ENCODE measurements at regions not wholly inside any gene's neighbourhood (a gene's known extent, or its start where the extent isn't known, plus 50 kb on each side); places are given as distances from the start of the nearest gene placed in this dataset.

DNA sequence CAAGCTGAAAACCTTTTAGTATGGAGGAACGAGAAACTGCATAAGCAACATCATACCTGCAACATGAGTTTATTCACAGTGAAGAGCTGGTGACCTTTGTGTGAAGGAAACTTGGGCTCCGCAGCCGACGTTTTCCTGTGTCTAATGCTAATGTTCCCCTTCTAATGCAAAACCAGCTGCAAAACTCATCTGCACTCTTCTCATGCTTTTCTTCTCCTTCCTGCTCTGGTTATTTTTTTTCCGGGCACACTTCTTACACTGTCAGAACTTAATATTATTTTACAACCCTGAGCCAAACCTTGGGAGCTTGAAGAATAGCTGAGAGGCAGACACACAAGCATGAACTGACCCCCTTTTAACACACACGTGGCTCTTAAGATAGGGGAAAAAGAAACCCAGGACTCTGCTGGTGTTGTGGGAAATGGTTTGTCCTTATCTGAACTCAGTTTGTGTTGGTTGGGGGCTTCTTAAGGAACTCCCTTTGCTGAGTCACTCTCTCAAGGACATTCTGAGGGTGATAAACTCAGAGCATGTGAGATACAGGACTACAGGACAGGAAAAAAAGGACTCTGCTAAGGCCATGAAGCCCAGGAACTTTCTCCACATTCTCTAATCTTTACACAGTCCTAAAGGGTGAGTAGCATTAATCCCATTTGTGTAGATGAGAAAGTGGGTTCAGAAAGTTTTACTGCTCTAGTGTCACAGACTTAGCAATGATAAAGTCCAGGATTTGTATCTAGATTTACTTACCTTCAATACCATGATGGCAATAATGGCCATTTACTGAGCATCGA lies 439.3 kb upstream of the TRIB2 start:
- intact Hi-C loops (cut with micrococcal nuclease): no loop called here

DNA sequence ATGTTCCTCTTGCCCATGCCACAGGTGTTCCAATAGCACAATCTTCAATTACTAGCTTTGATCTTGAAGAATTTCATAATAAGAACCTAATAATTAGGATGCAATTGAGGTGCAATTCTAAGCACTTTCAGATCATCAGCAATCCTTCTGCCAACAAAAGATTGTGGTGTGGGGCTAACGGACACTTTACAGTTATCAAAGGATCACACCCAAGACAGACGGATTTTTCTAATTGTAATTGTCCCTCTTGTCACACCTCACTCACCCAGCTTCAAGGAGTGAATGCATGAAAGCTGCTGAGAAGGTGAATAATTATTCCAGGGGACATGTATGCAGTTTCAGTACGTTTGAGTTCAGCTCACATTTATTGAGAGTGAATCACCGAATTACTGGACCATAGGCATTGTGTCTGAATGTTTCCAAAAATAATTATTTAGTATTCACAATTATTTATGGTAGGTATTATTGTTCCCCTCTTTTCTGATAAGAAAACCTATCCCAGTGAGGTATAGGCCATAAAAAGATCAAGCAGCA lies 438.5 kb upstream of the TRIB2 start:
- intact Hi-C loops (cut with micrococcal nuclease): no loop called here

DNA sequence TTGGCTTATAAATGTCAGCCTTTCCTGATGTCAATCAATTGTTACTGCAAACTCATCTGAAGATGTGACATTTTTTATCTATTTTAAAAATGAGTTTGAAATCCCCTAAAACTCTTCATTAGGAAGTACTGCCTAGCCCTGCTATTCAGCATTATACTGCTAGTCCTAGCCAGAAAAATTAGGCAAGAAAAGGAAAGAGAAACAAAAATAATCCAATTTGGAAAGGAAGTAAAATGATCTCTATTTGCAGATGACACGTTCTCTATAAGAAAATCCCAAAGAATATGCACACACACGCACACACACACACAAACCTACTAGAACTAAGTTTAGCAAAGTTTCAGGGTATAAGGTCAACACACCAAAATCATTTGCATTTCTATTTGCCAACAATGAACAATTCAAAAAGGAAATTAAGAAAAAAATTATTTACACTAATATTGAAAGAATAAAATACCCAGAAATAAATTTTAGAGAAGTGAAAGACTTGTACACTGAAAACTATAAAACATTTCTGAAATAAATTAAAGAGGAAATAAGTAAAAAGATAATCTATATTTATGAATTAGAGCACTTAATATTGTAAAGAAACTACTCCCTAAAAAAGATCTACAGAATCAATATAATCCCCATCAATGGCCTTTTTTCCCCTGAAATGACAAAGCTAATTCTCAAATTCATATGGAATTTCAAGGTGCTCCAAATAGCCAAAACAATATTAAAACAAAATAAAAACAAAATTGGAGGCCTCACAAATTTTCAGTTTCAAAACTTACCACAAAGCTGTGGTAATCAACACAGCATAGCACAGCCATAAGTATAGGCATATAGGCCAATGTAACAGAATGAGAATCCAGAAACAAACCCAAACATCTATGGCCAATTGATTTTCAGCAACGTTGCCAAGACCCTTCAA lies 433.7 kb upstream of the TRIB2 start:
- intact Hi-C loops (cut with micrococcal nuclease): no loop called here

DNA sequence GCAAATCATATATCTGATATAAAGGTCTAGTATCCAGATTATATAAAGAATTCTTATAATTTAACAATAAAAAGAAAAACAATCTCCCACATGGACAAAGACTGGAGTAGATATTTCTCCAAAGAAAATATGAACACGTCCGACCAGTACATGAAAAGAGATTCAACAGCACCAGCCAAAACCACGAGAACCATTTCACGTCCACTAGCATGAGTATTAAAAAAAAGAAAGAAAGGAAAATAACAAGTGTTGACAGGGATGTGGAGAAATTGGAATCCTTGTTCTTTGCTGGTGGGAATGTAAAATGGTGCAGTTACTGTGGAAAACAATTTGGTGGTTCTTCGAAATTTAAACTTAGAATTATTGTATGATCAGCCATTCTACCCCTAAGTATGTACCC lies 432.7 kb upstream of the TRIB2 start:
- intact Hi-C loops (cut with micrococcal nuclease): no loop called here

- intact Hi-C loops (cut with micrococcal nuclease): no loop called here
These were observed 432.2 kb upstream of the TRIB2 start for GRCh38 chr2:12284487-12284886.

DNA sequence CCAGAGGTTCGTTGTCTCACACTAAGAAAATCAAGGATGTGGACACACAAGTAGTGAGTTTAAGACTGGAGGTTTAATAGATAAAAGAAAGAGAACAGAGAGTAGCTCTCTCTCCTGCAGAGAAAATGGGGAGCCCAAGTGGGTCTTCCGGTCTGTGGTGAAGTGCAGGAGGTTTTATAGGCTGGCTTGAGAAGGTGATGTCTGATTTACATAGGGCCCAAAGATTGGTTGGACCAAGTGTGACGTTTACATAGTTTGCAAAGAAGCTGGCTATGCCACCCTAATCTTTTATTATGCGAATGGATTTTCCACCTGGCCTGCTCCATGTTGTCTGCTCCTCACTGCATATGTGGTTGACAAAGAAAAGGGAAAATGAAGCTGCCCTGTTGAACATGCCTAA lies 430.4 kb upstream of the TRIB2 start:
- intact Hi-C loops (cut with micrococcal nuclease): no loop called here

DNA sequence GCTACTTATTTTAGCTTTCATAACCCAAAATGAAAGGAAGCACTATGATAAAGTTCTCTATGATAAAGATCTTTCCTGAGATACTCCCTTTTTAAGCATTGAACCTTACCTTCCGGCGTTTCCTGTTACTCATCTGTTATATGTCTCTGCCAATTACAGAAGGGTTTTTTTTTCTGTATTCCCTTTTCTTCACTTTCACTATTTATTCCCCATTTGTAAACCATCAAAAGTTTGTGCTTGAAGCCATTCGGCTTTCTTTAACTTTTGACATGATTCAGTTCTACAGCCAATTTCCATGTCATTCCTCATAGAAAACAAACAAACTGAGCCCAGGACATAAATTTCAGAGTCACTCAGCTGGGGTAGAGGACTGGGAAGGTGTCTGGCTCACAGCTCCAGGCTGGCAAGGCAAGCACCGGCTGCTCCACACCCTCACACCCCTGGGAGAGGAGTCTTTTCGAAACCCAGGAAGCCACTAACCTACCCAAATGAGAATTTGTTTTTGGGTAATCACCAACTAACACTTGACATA lies 429.4 kb upstream of the TRIB2 start:
- intact Hi-C loops (cut with micrococcal nuclease): no loop called here

GRCh38 chr2:12288048-12288447 lies 428.7 kb upstream of the TRIB2 start:
- intact Hi-C loops (cut with micrococcal nuclease): no loop called here

DNA sequence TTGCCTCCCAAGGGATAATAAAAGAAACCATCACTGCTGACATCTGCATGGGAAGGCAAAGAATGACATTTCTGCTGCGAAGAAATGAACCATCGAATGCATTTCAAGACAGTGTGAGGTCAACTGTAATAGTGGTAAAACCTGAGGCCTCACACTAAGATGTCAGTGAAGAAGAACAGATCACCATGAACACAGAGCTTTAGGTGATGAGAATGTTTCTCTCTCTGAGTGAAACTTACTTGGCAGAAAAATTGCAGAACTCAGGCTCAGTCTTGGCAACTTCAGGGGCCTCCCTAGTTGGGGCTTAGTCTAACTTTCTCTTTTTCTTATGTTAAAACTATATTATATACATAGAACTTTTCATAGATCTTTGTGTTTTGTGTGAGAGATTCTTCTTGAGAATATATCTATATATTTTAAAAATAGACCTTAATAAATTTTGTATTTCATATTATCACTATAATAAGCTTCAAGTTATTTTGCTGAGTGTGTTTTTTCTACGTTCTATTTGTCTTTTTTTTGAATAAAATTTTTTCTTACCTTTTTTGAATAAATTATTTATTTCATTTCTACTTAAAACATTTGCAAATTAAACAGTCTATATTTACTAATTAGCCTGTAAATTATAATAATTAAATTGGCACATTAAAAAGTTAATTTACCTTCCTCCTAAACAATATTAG lies 427.5 kb upstream of the TRIB2 start:
- intact Hi-C loops (cut with micrococcal nuclease): no loop called here

- intact Hi-C loops (cut with micrococcal nuclease): loop anchor here (5.0 to 10.0 kb wide), 5 partner anchors 211 to 643 kb away; no protein-coding TSS in a partner anchor
These were observed 425.4 kb upstream of the TRIB2 start for GRCh38 chr2:12291303-12291702.

- intact Hi-C loops (cut with micrococcal nuclease): loop anchor here (1.0 to 10.0 kb wide), 7 partner anchors 208 to 641 kb away; partner anchors contain the start of gene TRIB2
These were observed 422.9 kb upstream of the TRIB2 start for GRCh38 chr2:12293874-12294273.

DNA sequence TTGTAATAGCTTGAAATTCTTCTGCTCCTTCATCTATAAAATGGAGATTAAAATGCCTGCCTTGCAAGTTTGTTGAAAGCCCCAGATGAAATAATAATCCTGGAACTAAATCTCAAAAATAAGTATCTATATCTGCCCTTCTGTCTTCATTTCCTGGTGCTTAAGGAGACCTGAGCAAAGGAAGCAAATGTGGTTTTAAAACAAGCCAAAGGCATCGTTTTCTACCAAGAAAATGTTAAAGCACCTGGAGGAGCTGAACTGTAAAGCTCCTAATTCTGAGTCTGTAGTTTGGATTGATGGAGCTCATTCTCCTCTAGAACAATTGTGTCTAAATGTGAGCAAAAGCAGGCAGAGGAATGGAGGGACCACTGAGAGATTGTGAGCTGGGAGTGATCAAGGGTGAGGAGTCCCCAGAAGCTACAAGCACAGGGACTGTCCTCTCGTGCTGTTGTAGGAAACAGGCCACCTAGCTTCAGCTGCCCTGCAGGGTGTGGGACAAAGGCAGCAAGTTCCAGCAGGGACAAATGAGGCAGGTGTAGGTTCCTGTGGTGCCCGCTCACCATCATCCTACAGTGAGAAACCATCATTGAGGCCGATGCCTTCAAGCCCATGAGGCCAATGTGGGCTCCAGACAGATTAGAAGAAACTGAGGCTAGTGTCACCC lies 420.7 kb upstream of the TRIB2 start:
- intact Hi-C loops (cut with micrococcal nuclease): loop anchor here (10.0 kb wide), 2 partner anchors 461 to 639 kb away; no protein-coding TSS in a partner anchor

DNA sequence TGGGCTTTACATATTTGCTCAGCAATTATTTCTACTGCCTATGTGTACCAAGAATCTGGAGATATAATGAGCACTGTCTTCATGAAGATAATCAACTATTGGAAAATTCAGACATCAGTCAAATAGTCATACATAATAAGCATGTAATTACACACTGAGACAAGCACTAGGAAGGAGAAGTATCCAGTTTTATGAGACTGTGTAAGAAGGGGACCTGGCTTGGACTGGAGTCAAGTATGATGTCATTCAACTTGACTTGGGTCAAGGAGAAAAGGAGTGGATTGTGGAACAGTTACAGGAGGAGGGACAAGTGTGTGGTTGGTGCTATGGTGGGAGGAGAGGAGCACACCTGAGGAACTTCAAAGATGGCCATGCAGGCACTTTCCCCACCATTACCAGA lies 419.8 kb upstream of the TRIB2 start:
- intact Hi-C loops (cut with micrococcal nuclease): loop anchor here (10.0 kb wide), 2 partner anchors 462 to 638 kb away; no protein-coding TSS in a partner anchor

GRCh38 chr2:12298352-12298751 lies 418.4 kb upstream of the TRIB2 start:
- intact Hi-C loops (cut with micrococcal nuclease): loop anchor here (10.0 kb wide), 2 partner anchors 464 to 636 kb away; no protein-coding TSS in a partner anchor

DNA sequence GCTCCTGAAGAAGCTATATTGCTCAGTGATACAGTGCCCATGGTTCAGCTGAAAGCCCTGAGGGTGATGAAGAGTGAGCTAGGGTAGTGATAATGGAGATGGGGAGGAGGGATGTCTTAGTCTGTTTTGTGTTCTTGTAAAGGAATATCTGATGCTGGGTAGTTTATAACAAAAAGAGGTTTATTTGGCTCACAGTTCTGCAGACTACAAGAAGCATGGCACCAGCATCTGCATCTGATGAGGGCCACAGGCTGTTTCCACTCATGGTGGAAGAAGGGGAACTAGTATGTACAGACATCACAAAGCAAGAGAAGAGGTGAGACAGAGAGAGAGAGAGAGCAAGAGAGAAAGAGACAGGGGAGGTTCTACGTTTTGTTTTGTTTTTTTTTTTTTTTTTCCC lies 417.3 kb upstream of the TRIB2 start:
- intact Hi-C loops (cut with micrococcal nuclease): loop anchor here (10.0 kb wide), 2 partner anchors 465 to 635 kb away; no protein-coding TSS in a partner anchor

GRCh38 chr2:12300019-12300602 lies 416.6 kb upstream of the TRIB2 start:
- intact Hi-C loops (cut with micrococcal nuclease): no loop called here

DNA sequence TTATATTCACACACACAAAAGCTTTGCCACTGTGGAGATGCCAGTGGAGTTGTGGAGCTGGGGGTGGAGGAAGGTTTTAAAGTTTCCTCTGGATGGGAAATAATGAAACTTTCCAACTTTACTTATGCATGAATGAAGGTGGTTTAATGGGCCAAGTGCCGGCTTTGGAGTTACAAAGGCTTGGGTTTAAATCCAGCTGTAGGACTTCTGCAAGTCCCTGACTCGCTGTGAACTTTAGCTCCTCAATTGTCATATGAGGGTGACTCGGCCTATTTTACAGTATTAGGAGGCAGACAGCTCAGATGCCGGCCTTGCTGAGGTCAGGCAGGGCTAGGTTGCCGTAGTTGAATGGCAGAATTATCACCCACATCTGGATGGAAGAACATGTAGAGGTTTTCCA lies 415.8 kb upstream of the TRIB2 start:
- intact Hi-C loops (cut with micrococcal nuclease): no loop called here

- intact Hi-C loops (cut with micrococcal nuclease): no loop called here
These were observed 414.6 kb upstream of the TRIB2 start for GRCh38 chr2:12302140-12302539.

DNA sequence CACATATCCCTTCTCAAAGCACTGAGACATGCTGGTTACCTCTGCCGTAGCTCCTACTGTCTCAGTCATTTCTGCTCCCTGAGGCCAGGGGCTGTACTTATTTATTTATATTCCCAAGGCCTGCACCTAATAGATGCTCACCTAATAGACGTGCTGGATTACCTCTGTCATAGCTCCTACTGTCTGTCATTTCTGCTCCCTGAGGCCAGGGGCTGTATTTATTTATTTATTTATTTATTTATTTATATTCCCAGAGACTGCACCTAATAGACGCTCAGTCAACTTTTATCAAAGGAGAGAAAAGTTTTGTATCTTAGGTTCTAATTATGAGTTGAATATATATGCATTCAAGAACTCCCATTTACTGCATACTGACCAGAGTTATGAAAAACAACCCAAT lies 414.0 kb upstream of the TRIB2 start:
- intact Hi-C loops (cut with micrococcal nuclease): no loop called here

All from T-helper 2 cell treated with Interferon-gamma antibody and Interleukin-4, amounts not matched to agents 100 ng/mL and 5 ng/mL, for 36 hours (primary cell).